Lower leg skin (tissue), 3 donors: ENCODE measurements at regions not wholly inside any gene's neighbourhood (a gene's known extent, or its start where the extent isn't known, plus 50 kb on each side); places are given as distances from the start of the nearest gene placed in this dataset.

Source experiments
- CTCF ChIP-seq, 3 donors: fragments of 450-650 bp; IDR thresholded peaks; one replicate each; pipeline ENCODE4 v1.5.1; 2016; ENCODE audit warnings: antibody characterized with exemption in 3 of 3, mild to moderate bottlenecking in 3 of 3, moderate library complexity in 2 of 3
- POLR2A ChIP-seq, 2 donors: fragments of 450-650 bp; IDR thresholded peaks; one replicate each; pipeline ENCODE4 v1.6.1; 2016 to 2017; ENCODE audit warnings: antibody characterized with exemption in 2 of 2, mild to moderate bottlenecking in 1 of 2, moderate library complexity in 1 of 2

GRCh38 chr11:80990885-80991284, 1550.1 kb upstream of the TENM4 start:
- TF ChIP-seq POLR2A (IDR thresholded peaks at IDR 0.05) (no peak), CTCF (IDR thresholded peaks at IDR 0.05) (no peak)
